Vagina (tissue), 2 donors: ENCODE measurements at regions not wholly inside any gene's neighbourhood (a gene's known extent, or its start where the extent isn't known, plus 50 kb on each side); places are given as distances from the start of the nearest gene placed in this dataset.

Experiments used
- CTCF ChIP-seq, 3 experiments: fragments of 450-650 bp in 2 of 3; fragments of 200-600 bp in 1 of 3; sonication (generic) in 1 of 3; IDR thresholded peaks; one replicate each; pipeline ENCODE4 v1.5.1; 2017 to 2019; ENCODE audit warnings: antibody characterized with exemption in 3 of 3, mild to moderate bottlenecking in 2 of 3, moderate library complexity in 2 of 3
- POLR2AphosphoS5 ChIP-seq, 2 donors: sonication (generic); formaldehyde crosslinking; IDR thresholded peaks; one replicate each; pipeline ENCODE4 v1.9.0; 2017; ENCODE audit warnings: antibody characterized with exemption in 2 of 2, mild to moderate bottlenecking in 2 of 2, low read depth in 1 of 2; ENCODE audit not compliant: insufficient read depth in 1 of 2

- no peak for TF ChIP-seq CTCF (IDR thresholded peaks at IDR 0.05)
- TF ChIP-seq POLR2AphosphoS5 (IDR thresholded peaks at IDR 0.05; ENCODE audit: insufficient read depth in 1 of 2, low read depth in 1 of 2): peak in 1 of 2 donors; percentile 23
These were observed 61.0 kb upstream of the TAF1B start for GRCh38 chr2:9782197-9782719.
